ENCODE measurements at regions not wholly inside any gene's neighbourhood (a gene's known extent, or its start where the extent isn't known, plus 50 kb on each side); places are given as distances from the start of the nearest gene placed in this dataset.

GRCh38 chr6:54578261-54578660 is 268.3 kb upstream of the FAM83B start:
- no peak overlapping the region for H3K4me3 ChIP-seq (ENCODE audit: control insufficient read depth, low read depth, low read length)
- DNase-seq (ENCODE audit: low read depth), result no peak
- no peak for TF ChIP-seq CTCF (conservative IDR thresholded peaks at IDR 0.05; ENCODE audit: control insufficient read depth, insufficient read depth, low read depth, low read length)

GRCh38 chr6:54579011-54579410 is 267.6 kb upstream of the FAM83B start:
- no peak overlapping the region for H3K4me3 ChIP-seq (ENCODE audit: control insufficient read depth, low read depth, low read length)
- DNase-seq (ENCODE audit: low read depth), result no peak
- TF ChIP-seq CTCF (conservative IDR thresholded peaks at IDR 0.05; ENCODE audit: control insufficient read depth, insufficient read depth, low read depth, low read length), result no peak

- no peak for TF ChIP-seq CTCF (conservative IDR thresholded peaks at IDR 0.05; ENCODE audit: control insufficient read depth, insufficient read depth, low read depth, low read length)
- no peak overlapping the region for H3K4me3 ChIP-seq (ENCODE audit: control insufficient read depth, low read depth, low read length)
- peak; percentile 53 for DNase-seq (ENCODE audit: low read depth)
Measured at GRCh38 chr6:54586251-54586650, 260.3 kb upstream of the FAM83B start.

GRCh38 chr6:54587277-54587676 is 259.3 kb upstream of the FAM83B start:
- no peak overlapping the region for H3K4me3 ChIP-seq (ENCODE audit: control insufficient read depth, low read depth, low read length)
- no peak for DNase-seq (ENCODE audit: low read depth)
- TF ChIP-seq CTCF (conservative IDR thresholded peaks at IDR 0.05; ENCODE audit: control insufficient read depth, insufficient read depth, low read depth, low read length), result no peak

- no peak for TF ChIP-seq CTCF (conservative IDR thresholded peaks at IDR 0.05; ENCODE audit: control insufficient read depth, insufficient read depth, low read depth, low read length)
- no peak overlapping the region for H3K4me3 ChIP-seq (ENCODE audit: control insufficient read depth, low read depth, low read length)
- DNase-seq (ENCODE audit: low read depth), result no peak
Measured at GRCh38 chr6:54588176-54588575, 258.4 kb upstream of the FAM83B start.

- peak; percentile 5 for DNase-seq (ENCODE audit: low read depth)
- TF ChIP-seq CTCF (conservative IDR thresholded peaks at IDR 0.05; ENCODE audit: control insufficient read depth, insufficient read depth, low read depth, low read length), result no peak
Measured at GRCh38 chr6:54595844-54596243, 250.7 kb upstream of the FAM83B start.

GRCh38 chr6:54598787-54599313 is 247.7 kb upstream of the FAM83B start:
- peak; percentile 56 for DNase-seq (ENCODE audit: low read depth)
- no peak overlapping the region for H3K4me3 ChIP-seq (ENCODE audit: control insufficient read depth, low read depth, low read length)
- no peak for TF ChIP-seq CTCF (conservative IDR thresholded peaks at IDR 0.05; ENCODE audit: control insufficient read depth, insufficient read depth, low read depth, low read length)

More at GRCh38 chr6:54595844-54596243, 250.7 kb upstream of the FAM83B start:
- no peak overlapping the region for H3K4me3 ChIP-seq (ENCODE audit: control insufficient read depth, low read depth, low read length)

All from fibroblast of mammary gland (primary cell).